OCI-LY3 (cell line): ENCODE measurements at regions not wholly inside any gene's neighbourhood (a gene's known extent, or its start where the extent isn't known, plus 50 kb on each side); places are given as distances from the start of the nearest gene placed in this dataset.
A peak's percentile ranks its signal among the peaks of the same experiment; 100 is the strongest.

ENCODE experiments used
- H2AFZ ChIP-seq: fragments of 200-600, 300-600 bp; shearing (Covaris generic); 2 replicates; pipeline ENCODE4 v1.6.0; 2014; ENCODE audit warnings: antibody characterized with exemption, low read depth, low read length
- H3K27ac ChIP-seq: fragments of 200-600, 300-600 bp; sonication (generic); 2 replicates; pipeline ENCODE4 v1.5.1; 2014; ENCODE audit warnings: mild to moderate bottlenecking, low read length, moderate library complexity, mixed read lengths
- H3K27me3 ChIP-seq: fragments of 200-600, 300-600 bp; sonication (generic); 2 replicates; pipeline ENCODE4 v1.6.1; 2014; ENCODE audit warnings: low read depth, low read length, mixed read lengths
- H3K36me3 ChIP-seq: fragments of 200-600, 300-600 bp; sonication (generic); replicated peaks from 2 replicates; pipeline ENCODE3; 2014; ENCODE audit warnings: low read depth, low read length, mixed read lengths
- H3K4me1 ChIP-seq: fragments of 300-600, 200-600 bp; sonication (generic); 2 replicates; pipeline ENCODE4 v1.6.1; 2014; ENCODE audit warnings: low read length, mixed read lengths
- H3K4me2 ChIP-seq: fragments of 200-600, 300-600 bp; sonication (generic); 2 replicates; pipeline ENCODE4 v1.6.1; 2014; ENCODE audit warnings: low read length, mixed read lengths
- H3K4me3 ChIP-seq: fragments of 300-600, 200-600 bp; sonication (generic); 2 replicates; pipeline ENCODE4 v1.5.1; 2014; ENCODE audit warnings: antibody characterized with exemption, mild to moderate bottlenecking, low read length, moderate library complexity
- H3K79me2 ChIP-seq: fragments of 300-600, 200-600 bp; shearing (Covaris generic); 2 replicates; pipeline ENCODE4 v1.6.1; 2014; ENCODE audit warnings: mild to moderate bottlenecking, low read length, mixed read lengths
- H3K9ac ChIP-seq: fragments of 300-600, 200-600 bp; shearing (Covaris generic); 2 replicates; pipeline ENCODE4 v1.6.0; 2014; ENCODE audit warnings: mild to moderate bottlenecking, low read length, moderate library complexity
- H3K9me3 ChIP-seq: fragments of 200-600, 300-600 bp; shearing (Covaris generic); 2 replicates; pipeline ENCODE4 v1.6.1; 2014; ENCODE audit warnings: low read length, mixed read lengths; ENCODE audit not compliant: insufficient read depth
- H4K20me1 ChIP-seq: fragments of 200-600, 300-600 bp; sonication (generic); 2 replicates; pipeline ENCODE4 v1.6.1; 2016; ENCODE audit warnings: low read length, mixed read lengths; ENCODE audit not compliant: insufficient read depth
- CTCF ChIP-seq: fragments of 200-600, 300-600 bp; sonication (generic); IDR thresholded peaks from 2 replicates; pipeline ENCODE4 v1.5.1; 2014; ENCODE audit warnings: antibody characterized with exemption, low read length, low read depth
- EZH2phosphoT487 ChIP-seq: fragments of 200-600 bp; shearing (Covaris generic); IDR thresholded peaks from 2 replicates; pipeline ENCODE4 v1.6.1; 2018; ENCODE audit warnings: antibody characterized with exemption, mixed run types, low read depth

- TF ChIP-seq EZH2phosphoT487 (no peak), CTCF (no peak)
- Histone ChIP-seq H3K27ac (no peak overlapping the region), H4K20me1 (no peaks in the 10 kb centered on the region), H2AFZ (no peak overlapping the region), H3K27me3 (peaks cover 23% of the 10 kb centered on the region), H3K36me3 (no peaks in the 10 kb centered on the region), H3K9me3 (no peaks in the 10 kb centered on the region), H3K4me2 (no peak overlapping the region), H3K4me1 (peaks cover 7% of the 10 kb centered on the region; the same call in 1 of the 2 replicates), H3K4me3 (no peak overlapping the region), H3K79me2 (no peaks in the 10 kb centered on the region), H3K9ac (no peak overlapping the region)
These were observed 55.6 kb upstream of the NKAP start for GRCh38 chrX:119999087-119999634.

- peak overlapping the region; percentile 22 for H3K4me2 ChIP-seq
- H3K4me1 ChIP-seq: peaks cover 7% of the 10 kb centered on the region; the same call in 1 of the 2 replicates
- H3K27ac ChIP-seq: no peak overlapping the region
- no peak overlapping the region for H3K4me3 ChIP-seq
- no peak overlapping the region for H3K9ac ChIP-seq
- H3K9me3 ChIP-seq: no peaks in the 10 kb centered on the region
- H3K79me2 ChIP-seq: no peaks in the 10 kb centered on the region
- H3K36me3 ChIP-seq: no peaks in the 10 kb centered on the region
- no peak overlapping the region for H2AFZ ChIP-seq
- peaks cover 26% of the 10 kb centered on the region for H3K27me3 ChIP-seq
- TF ChIP-seq EZH2phosphoT487: no peak
- TF ChIP-seq CTCF: no peak
- H4K20me1 ChIP-seq: no peaks in the 10 kb centered on the region
These were observed 54.0 kb upstream of the NKAP start for GRCh38 chrX:119997570-119997969.

GRCh38 chrX:119996600-119997524 lies 53.3 kb upstream of the NKAP start:
- H3K4me3 ChIP-seq: no peak overlapping the region
- H4K20me1 ChIP-seq: no peaks in the 10 kb centered on the region
- H3K79me2 ChIP-seq: no peaks in the 10 kb centered on the region
- H3K27me3 ChIP-seq: peaks cover 29% of the 10 kb centered on the region
- no peak overlapping the region for H3K27ac ChIP-seq
- TF ChIP-seq EZH2phosphoT487 (no peak), CTCF (no peak)
- peak overlapping the region; percentile 22; the same call in 1 of the 2 replicates for H3K4me2 ChIP-seq
- H3K36me3 ChIP-seq: no peaks in the 10 kb centered on the region
- H3K4me1 ChIP-seq: peaks cover 7% of the 10 kb centered on the region; the same call in 1 of the 2 replicates
- no peak overlapping the region for H2AFZ ChIP-seq
- H3K9me3 ChIP-seq: no peaks in the 10 kb centered on the region
- H3K9ac ChIP-seq: no peak overlapping the region

- no peak overlapping the region for H3K4me2 ChIP-seq
- H3K4me3 ChIP-seq: no peak overlapping the region
- H3K36me3 ChIP-seq: no peaks in the 10 kb centered on the region
- H3K27me3 ChIP-seq: peaks cover 29% of the 10 kb centered on the region
- no peak overlapping the region for H3K27ac ChIP-seq
- no peaks in the 10 kb centered on the region for H4K20me1 ChIP-seq
- TF ChIP-seq CTCF (no peak), EZH2phosphoT487 (no peak)
- H3K4me1 ChIP-seq: peaks cover 7% of the 10 kb centered on the region; the same call in 1 of the 2 replicates
- no peak overlapping the region for H3K9ac ChIP-seq
- H3K79me2 ChIP-seq: no peaks in the 10 kb centered on the region
- no peaks in the 10 kb centered on the region for H3K9me3 ChIP-seq
- H2AFZ ChIP-seq: no peak overlapping the region
These were observed 52.5 kb upstream of the NKAP start for GRCh38 chrX:119996069-119996468.
